ENCODE measurements at regions not wholly inside any gene's neighbourhood (a gene's known extent, or its start where the extent isn't known, plus 50 kb on each side); places are given as distances from the start of the nearest gene placed in this dataset.
A peak's percentile ranks its signal among the peaks of the same experiment; 100 is the strongest.

GRCh38 chr11:97751405-97751804 lies 1269.3 kb upstream of the CNTN5 start:
- no peak for TF ChIP-seq CTCF (conservative IDR thresholded peaks at IDR 0.05; ENCODE audit: low read depth, low read length)
- no peak overlapping the region for H3K4me3 ChIP-seq (ENCODE audit: low read depth, low read length)
- no peak for DNase-seq (ENCODE audit: low read depth)

GRCh38 chr11:97751952-97752351 lies 1268.8 kb upstream of the CNTN5 start:
- H3K4me3 ChIP-seq (ENCODE audit: low read depth, low read length): no peak overlapping the region
- DNase-seq (ENCODE audit: low read depth): no peak
- no peak for TF ChIP-seq CTCF (conservative IDR thresholded peaks at IDR 0.05; ENCODE audit: low read depth, low read length)

GRCh38 chr11:97754976-97755375 lies 1265.8 kb upstream of the CNTN5 start:
- DNase-seq (ENCODE audit: low read depth): peak; percentile 34
- no peak overlapping the region for H3K4me3 ChIP-seq (ENCODE audit: low read depth, low read length)
- no peak for TF ChIP-seq CTCF (conservative IDR thresholded peaks at IDR 0.05; ENCODE audit: low read depth, low read length)

- no peak overlapping the region for H3K4me3 ChIP-seq (ENCODE audit: low read depth, low read length)
- no peak for TF ChIP-seq CTCF (conservative IDR thresholded peaks at IDR 0.05; ENCODE audit: low read depth, low read length)
- no peak for DNase-seq (ENCODE audit: low read depth)
These were observed 1264.0 kb upstream of the CNTN5 start for GRCh38 chr11:97756571-97757335.

GRCh38 chr11:97761175-97761574 lies 1259.6 kb upstream of the CNTN5 start:
- no peak for DNase-seq (ENCODE audit: low read depth)
- no peak overlapping the region for H3K4me3 ChIP-seq (ENCODE audit: low read depth, low read length)
- TF ChIP-seq CTCF (conservative IDR thresholded peaks at IDR 0.05; ENCODE audit: low read depth, low read length): no peak

DNA sequence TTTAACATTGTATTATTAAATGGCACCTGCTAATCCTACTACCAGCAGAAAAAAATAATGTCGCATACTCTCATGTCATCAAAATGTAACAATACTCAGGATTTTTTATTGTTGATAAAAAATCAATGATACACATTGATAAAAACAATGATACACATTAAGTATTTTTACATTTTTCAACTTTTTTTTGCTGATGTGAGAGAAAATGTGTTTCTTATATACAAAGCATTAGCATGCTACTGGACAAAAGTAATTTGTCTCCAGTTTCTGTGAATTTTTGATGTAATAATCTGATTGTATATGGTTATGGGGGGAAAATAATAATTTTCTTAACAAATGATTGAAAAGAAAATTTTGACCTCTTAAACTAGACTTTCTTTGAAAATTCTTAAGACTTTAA lies 1256.6 kb upstream of the CNTN5 start:
- DNase-seq (ENCODE audit: low read depth): no peak
- no peak overlapping the region for H3K4me3 ChIP-seq (ENCODE audit: low read depth, low read length)
- no peak for TF ChIP-seq CTCF (conservative IDR thresholded peaks at IDR 0.05; ENCODE audit: low read depth, low read length)

DNA sequence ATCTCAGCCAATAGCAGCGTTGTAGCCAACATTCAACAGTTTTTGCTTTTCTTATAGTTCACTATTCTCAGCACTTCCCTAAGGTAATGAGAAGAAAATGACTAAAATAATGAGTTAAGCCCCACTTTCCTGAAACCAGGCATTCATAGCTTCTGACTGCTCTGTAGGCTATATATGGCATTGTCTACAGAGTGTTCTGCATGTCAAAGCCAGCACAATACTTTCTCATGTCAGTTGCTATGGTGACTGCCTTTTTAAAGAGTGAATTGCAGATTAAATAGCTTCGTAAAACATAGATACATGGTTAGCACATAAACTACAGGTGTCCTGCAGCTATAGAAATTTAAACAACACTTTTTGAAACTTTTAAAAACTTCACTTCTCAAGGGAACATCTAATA lies 1256.1 kb upstream of the CNTN5 start:
- H3K4me3 ChIP-seq (ENCODE audit: low read depth, low read length): no peak overlapping the region

More for the DNA sequence above, 1256.1 kb upstream of the CNTN5 start:
- TF ChIP-seq CTCF (conservative IDR thresholded peaks at IDR 0.05; ENCODE audit: low read depth, low read length): no peak
- peak; percentile 17 for DNase-seq (ENCODE audit: low read depth)
